Muscle of leg (tissue), 3 donors: ENCODE measurements at regions not wholly inside any gene's neighbourhood (a gene's known extent, or its start where the extent isn't known, plus 50 kb on each side); places are given as distances from the start of the nearest gene placed in this dataset.
"Not testable (repeated sequence)": the region's sequence is repeated elsewhere in the genome, so short reads cannot be mapped to it uniquely, and the experiment has no call there.

Experiments used
- DNase-seq: peaks from one replicate; pipeline ENCODE4 v3.0.0; 2013
- H3K27ac ChIP-seq: one replicate; pipeline ENCODE4 v1.5.1; 2013; ENCODE audit warnings: mild to moderate bottlenecking, low read length, control low read depth
- H3K27me3 ChIP-seq: one replicate; pipeline ENCODE4 v1.6.1; 2013; ENCODE audit warnings: low read length; ENCODE audit not compliant: control insufficient read depth, insufficient read depth
- H3K36me3 ChIP-seq: one replicate; pipeline ENCODE4 v1.6.1; 2013; ENCODE audit warnings: low read length; ENCODE audit not compliant: control insufficient read depth, insufficient read depth
- H3K4me1 ChIP-seq: one replicate; pipeline ENCODE4 v1.6.1; 2013; ENCODE audit warnings: low read length; ENCODE audit not compliant: control insufficient read depth, insufficient read depth
- H3K4me3 ChIP-seq: one replicate; pipeline ENCODE4 v1.5.1; 2013; ENCODE audit warnings: low read length, control low read depth
- H3K9me3 ChIP-seq: replicated peaks from 2 replicates; pipeline ENCODE4 v1.6.1; 2013; ENCODE audit warnings: low read depth, low read length; ENCODE audit not compliant: control insufficient read depth
- WGBS: methylation state at CpG from one replicate; pipeline ENCODE4 v1.1.5; 2013; ENCODE audit warnings: missing lambda C conversion rate; ENCODE audit not compliant: insufficient coverage; 5-methylcytosine and 5-hydroxymethylcytosine counted together

GRCh38 chr1:206334481-206334880 is 131.1 kb downstream of the SRGAP2 start:
- not testable (repeated sequence) for H3K27ac ChIP-seq, H3K4me3 ChIP-seq, H3K4me1 ChIP-seq, H3K27me3 ChIP-seq, H3K9me3 ChIP-seq, H3K36me3 ChIP-seq
- no CpG with 5 or more reads among the region's 3 CpGs for WGBS
- peak; percentile 1 for DNase-seq

DNA sequence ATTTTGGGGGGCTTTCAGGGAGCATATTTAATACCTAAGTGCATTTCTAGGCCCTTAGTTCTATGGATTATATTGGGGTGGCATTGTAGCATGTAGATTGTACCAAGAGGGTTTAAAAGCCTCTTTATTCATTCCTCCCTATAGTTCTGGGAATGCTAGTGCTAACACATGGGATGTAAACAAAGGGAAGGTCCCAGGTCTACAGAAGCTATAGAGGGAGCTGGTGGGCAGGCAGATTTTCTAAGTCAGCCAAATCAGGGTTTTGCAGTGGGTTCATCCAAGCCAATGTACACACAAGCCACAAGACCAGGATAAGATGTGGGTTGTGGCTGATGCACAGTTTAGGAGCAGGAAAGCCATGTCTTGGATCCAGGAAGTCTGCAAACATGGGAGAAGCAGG is 131.8 kb downstream of the SRGAP2 start:
- not testable (repeated sequence) for H3K4me1 ChIP-seq, DNase-seq, H3K9me3 ChIP-seq, H3K27ac ChIP-seq, H3K36me3 ChIP-seq, H3K4me3 ChIP-seq, H3K27me3 ChIP-seq

DNA sequence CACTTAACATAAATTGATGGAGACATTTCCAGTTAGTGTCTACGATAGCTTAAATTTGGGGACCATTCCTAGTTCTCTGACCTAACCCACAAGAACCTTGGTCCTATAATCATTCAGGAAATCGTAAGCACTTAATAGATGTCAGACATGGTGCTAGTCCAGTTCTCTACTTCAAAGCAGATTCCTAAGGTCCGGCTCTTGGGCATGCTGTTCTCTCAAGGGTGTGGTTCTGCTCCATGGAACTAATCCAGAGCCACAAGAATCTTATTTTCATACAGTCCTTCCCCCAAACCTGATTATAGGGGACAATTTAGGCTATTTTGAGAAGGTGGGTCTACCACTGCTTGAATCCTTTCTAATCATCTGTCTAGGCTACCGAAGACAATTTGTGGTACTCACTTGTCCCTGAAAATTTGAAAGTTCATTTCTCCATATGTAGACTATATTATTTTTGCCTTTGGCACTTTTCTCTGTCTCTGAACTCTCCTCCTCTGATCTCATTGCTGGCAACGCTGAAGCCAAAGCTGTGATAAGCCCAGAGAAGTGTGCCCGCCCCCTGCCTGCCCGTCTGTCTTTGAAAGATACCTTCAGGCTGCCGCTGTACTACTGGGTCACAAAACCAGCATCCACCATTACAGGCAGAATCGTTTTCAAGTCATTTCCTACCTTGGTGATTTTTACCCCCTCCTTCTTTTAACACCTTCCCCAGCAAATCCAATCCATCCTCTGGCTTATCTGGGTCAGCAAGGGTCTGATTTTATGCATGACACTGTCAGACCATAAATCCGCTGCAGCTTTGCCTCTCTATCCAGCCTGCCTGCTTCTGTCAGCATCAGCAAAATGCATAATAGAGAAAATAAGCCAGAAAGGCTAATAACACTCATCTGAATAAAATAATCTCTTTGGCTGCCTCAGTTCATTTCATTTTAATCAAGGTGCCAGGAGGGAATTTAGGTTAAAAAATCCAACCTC is 132.8 kb downstream of the SRGAP2 start:
- not testable (repeated sequence) for DNase-seq, H3K27ac ChIP-seq, H3K36me3 ChIP-seq, H3K4me1 ChIP-seq, H3K9me3 ChIP-seq, H3K27me3 ChIP-seq, H3K4me3 ChIP-seq
- no CpG with 5 or more reads among the region's 10 CpGs for WGBS

GRCh38 chr1:206337024-206337423 is 133.3 kb upstream of the IKBKE start:
- H3K27ac ChIP-seq, H3K4me3 ChIP-seq, H3K27me3 ChIP-seq, H3K4me1 ChIP-seq, H3K9me3 ChIP-seq, H3K36me3 ChIP-seq: not testable (repeated sequence)
- WGBS, result no CpG with 5 or more reads among the region's 4 CpGs
- DNase-seq, result peak; percentile 11

DNA sequence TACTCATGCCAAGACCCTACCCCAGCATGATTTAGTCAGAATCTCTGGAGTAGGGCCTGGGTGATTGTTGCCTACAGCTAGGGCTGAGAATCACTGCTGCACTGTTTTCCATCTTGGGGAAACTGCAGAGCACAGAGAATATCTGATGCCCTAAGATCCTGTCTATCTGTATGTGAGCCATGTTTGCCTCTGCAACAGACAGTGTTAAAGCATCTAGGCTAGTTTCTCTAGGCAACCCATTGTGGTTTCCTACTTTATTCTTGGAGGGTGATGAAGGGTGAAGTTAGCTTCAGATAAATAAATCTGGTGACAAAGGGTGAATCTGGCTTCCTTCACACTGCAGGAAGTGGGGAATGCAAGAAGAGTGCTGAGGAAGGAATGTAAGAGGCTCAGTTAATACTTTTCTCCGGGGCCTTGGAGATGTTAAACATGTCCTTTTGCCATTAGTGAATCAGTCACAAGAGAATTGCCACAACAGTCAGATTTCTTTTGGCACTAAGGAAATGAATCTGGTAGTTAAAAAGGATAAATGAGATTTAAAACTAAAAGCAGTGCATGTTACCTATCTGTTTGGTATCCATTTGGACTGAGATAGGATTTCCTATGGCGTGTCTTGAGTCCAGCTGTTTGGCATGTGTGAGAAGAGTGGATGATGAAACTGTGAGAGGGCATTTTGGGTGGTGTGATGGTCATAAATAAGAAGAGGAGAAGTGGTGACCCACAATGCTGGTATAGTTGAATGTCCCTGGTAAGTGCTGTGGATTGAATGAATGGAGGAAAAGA is 119.6 kb upstream of the IKBKE start:
- not testable (repeated sequence) for H3K9me3 ChIP-seq, H3K27ac ChIP-seq, DNase-seq, H3K4me3 ChIP-seq, H3K27me3 ChIP-seq, H3K36me3 ChIP-seq, H3K4me1 ChIP-seq
- WGBS, result 38% methylated on average over 1 of the region's 2 CpGs

- no CpG with 5 or more reads among the region's 10 CpGs for WGBS
- not testable (repeated sequence) for H3K36me3 ChIP-seq, H3K4me1 ChIP-seq, H3K27ac ChIP-seq, H3K27me3 ChIP-seq, H3K4me3 ChIP-seq, H3K9me3 ChIP-seq, DNase-seq
These were observed 118.8 kb upstream of the IKBKE start for GRCh38 chr1:206351276-206352052.

- H3K36me3 ChIP-seq, H3K27ac ChIP-seq, H3K4me3 ChIP-seq, H3K4me1 ChIP-seq, H3K27me3 ChIP-seq, H3K9me3 ChIP-seq: not testable (repeated sequence)
- DNase-seq, result peak; percentile 12
These were observed 114.0 kb upstream of the IKBKE start for GRCh38 chr1:206356310-206356709.

GRCh38 chr1:206357962-206358361 is 112.3 kb upstream of the IKBKE start:
- not testable (repeated sequence) for H3K4me3 ChIP-seq, H3K27me3 ChIP-seq, H3K27ac ChIP-seq, H3K36me3 ChIP-seq, H3K9me3 ChIP-seq, DNase-seq, H3K4me1 ChIP-seq
- no CpG with 5 or more reads among the region's 3 CpGs for WGBS

DNA sequence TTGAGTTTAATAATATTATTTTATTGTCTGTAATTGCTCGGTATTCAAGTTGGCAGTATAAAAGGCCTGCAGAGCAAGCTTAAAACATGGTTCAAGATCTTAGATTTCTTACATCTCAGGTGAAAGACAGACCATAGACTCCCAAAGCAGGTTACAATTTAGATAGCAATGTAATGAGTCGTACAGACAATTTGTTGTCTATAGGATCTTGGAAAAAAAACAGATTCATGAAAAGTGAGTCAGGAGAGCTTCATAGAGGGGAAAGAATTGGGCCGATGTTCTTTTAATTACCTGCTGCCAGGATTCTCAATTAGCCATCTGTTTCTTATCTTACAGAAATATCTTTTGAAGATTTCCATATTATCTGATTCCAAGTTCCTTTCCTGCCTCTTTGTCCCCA is 111.5 kb upstream of the IKBKE start:
- no CpG with 5 or more reads among the region's 3 CpGs for WGBS
- H3K27ac ChIP-seq, DNase-seq, H3K36me3 ChIP-seq, H3K27me3 ChIP-seq, H3K9me3 ChIP-seq, H3K4me3 ChIP-seq, H3K4me1 ChIP-seq: not testable (repeated sequence)

GRCh38 chr1:206359377-206359776 is 110.9 kb upstream of the IKBKE start:
- not testable (repeated sequence) for H3K27ac ChIP-seq, H3K36me3 ChIP-seq, H3K4me3 ChIP-seq, H3K27me3 ChIP-seq, DNase-seq, H3K4me1 ChIP-seq, H3K9me3 ChIP-seq
